A673 (cell line): ENCODE measurements at regions not wholly inside any gene's neighbourhood (a gene's known extent, or its start where the extent isn't known, plus 50 kb on each side); places are given as distances from the start of the nearest gene placed in this dataset.

Experiments
- BruUV-seq: library from RNA; stranded (reverse); fragments of 400-500 nt; replicated peaks from 2 replicates; lab custom pipeline; 2021; lab: Mats Ljungman, UMichigan
- CTCF ChIA-PET: fragments of 300-600 bp; sonication (Branson Sonifier 250); formaldehyde crosslinking; loops from one replicate; lab custom pipeline; 2022; ENCODE audit warnings: antibody characterized with exemption; lab: Charles Lee
- POLR2A ChIA-PET: fragments of 300-600 bp; sonication (Branson Sonifier 250); formaldehyde crosslinking; loops from one replicate; lab custom pipeline; 2022; ENCODE audit warnings: antibody characterized with exemption; ENCODE audit not compliant: low non-redundant PET; lab: Charles Lee
- DNase-seq: peaks from one replicate; pipeline ENCODE4 v3.0.0-alpha.2; 2015; ENCODE audit warnings: low spot score
- H3K27ac ChIP-seq: fragments of 200-600 bp; sonication (generic); 2 replicates; pipeline ENCODE4 v1.5.1; 2016; ENCODE audit warnings: mixed run types, low read depth, mild to moderate bottlenecking, mixed read lengths, antibody characterized with exemption, low read length; ENCODE audit not compliant: poor library complexity, severe bottlenecking
- H3K27me3 ChIP-seq: fragments of 200-600 bp; sonication (generic); replicated peaks from 2 replicates; pipeline ENCODE4 v1.6.1; 2017; ENCODE audit warnings: mixed run types, low read depth, mild to moderate bottlenecking, mixed read lengths, antibody characterized with exemption, low read length; ENCODE audit not compliant: insufficient read depth, poor library complexity
- H3K36me3 ChIP-seq: fragments of 200-600 bp; sonication (generic); 2 replicates; pipeline ENCODE4 v1.6.1; 2016; ENCODE audit warnings: mixed run types, mild to moderate bottlenecking, mixed read lengths, antibody characterized with exemption, low read length; ENCODE audit not compliant: insufficient read depth, poor library complexity, severe bottlenecking
- H3K4me1 ChIP-seq: fragments of 200-600 bp; sonication (generic); 2 replicates; pipeline ENCODE4 v1.6.1; 2017; ENCODE audit warnings: mixed run types, mild to moderate bottlenecking, mixed read lengths, antibody characterized with exemption, low read length; ENCODE audit not compliant: insufficient read depth, poor library complexity, severe bottlenecking
- H3K4me3 ChIP-seq: fragments of 200-600 bp; sonication (generic); 2 replicates; pipeline ENCODE4 v1.5.1; 2016; ENCODE audit warnings: low read depth, mixed run types, mild to moderate bottlenecking, mixed read lengths, low read length; ENCODE audit not compliant: poor library complexity, severe bottlenecking
- H3K9me3 ChIP-seq: fragments of 200-600 bp; sonication (generic); 2 replicates; pipeline ENCODE4 v1.6.1; 2016; ENCODE audit warnings: mixed run types, low read depth, mild to moderate bottlenecking, mixed read lengths, antibody characterized with exemption, low read length; ENCODE audit not compliant: poor library complexity, severe bottlenecking
- EZH2 ChIP-seq: fragments of 200-600 bp; sonication (generic); IDR thresholded peaks from 2 replicates; pipeline ENCODE4 v1.6.1; 2017; ENCODE audit warnings: borderline replicate concordance, low read depth, mild to moderate bottlenecking, mixed read lengths, antibody characterized with exemption, low read length; ENCODE audit not compliant: poor library complexity, severe bottlenecking
- intact Hi-C: fragments of 100-400 bp; cut with micrococcal nuclease; formaldehyde crosslinking; loops from one replicate; pipeline ENCODE4 v1.10.0; 2022; ENCODE audit not compliant: unreplicated experiment
- TF ChIP-seq, protein P1 (sequence below): fragments of 300-800, 200-600 bp; sonication (generic); conservative IDR thresholded peaks from 2 replicates; pipeline ENCODE4 v1.5.1; 2017; ENCODE audit warnings: low read depth, mild to moderate bottlenecking, antibody characterized with exemption, low read length, moderate library complexity, mixed read lengths

GRCh38 chr1:56215086-56215485 lies 364.3 kb downstream of the PLPP3 start:
- Histone ChIP-seq H3K36me3 (no peaks in the 10 kb centered on the region), H3K27ac (no peak overlapping the region), H3K9me3 (no peaks in the 10 kb centered on the region), H3K4me1 (no peaks in the 10 kb centered on the region), H3K4me3 (no peak overlapping the region), H3K27me3 (peaks cover 9% of the 10 kb centered on the region)
- ChIA-PET POLR2A (no interaction called here), CTCF (no interaction called here)
- BruUV-seq, result no TSS peak
- DNase-seq, result no peak
- TF ChIP-seq, protein P1, sequence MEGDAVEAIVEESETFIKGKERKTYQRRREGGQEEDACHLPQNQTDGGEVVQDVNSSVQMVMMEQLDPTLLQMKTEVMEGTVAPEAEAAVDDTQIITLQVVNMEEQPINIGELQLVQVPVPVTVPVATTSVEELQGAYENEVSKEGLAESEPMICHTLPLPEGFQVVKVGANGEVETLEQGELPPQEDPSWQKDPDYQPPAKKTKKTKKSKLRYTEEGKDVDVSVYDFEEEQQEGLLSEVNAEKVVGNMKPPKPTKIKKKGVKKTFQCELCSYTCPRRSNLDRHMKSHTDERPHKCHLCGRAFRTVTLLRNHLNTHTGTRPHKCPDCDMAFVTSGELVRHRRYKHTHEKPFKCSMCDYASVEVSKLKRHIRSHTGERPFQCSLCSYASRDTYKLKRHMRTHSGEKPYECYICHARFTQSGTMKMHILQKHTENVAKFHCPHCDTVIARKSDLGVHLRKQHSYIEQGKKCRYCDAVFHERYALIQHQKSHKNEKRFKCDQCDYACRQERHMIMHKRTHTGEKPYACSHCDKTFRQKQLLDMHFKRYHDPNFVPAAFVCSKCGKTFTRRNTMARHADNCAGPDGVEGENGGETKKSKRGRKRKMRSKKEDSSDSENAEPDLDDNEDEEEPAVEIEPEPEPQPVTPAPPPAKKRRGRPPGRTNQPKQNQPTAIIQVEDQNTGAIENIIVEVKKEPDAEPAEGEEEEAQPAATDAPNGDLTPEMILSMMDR, result no peak
- no peak for TF ChIP-seq EZH2
- intact Hi-C loops, result no loop called here

GRCh38 chr1:56213068-56213467 lies 366.3 kb downstream of the PLPP3 start:
- Histone ChIP-seq H3K27ac (no peak overlapping the region), H3K9me3 (no peaks in the 10 kb centered on the region), H3K36me3 (no peaks in the 10 kb centered on the region), H3K27me3 (peaks cover 9% of the 10 kb centered on the region), H3K4me1 (no peaks in the 10 kb centered on the region), H3K4me3 (no peak overlapping the region)
- TF ChIP-seq, protein P1, result no peak
- no peak for TF ChIP-seq EZH2
- DNase-seq, result no peak
- CTCF ChIA-PET, result no interaction called here
- no TSS peak for BruUV-seq
- POLR2A ChIA-PET, result no interaction called here
- intact Hi-C loops, result no loop called here

GRCh38 chr1:56212143-56212542 lies 367.2 kb downstream of the PLPP3 start:
- DNase-seq, result no peak
- peaks cover 9% of the 10 kb centered on the region for H3K27me3 ChIP-seq
- CTCF ChIA-PET, result no interaction called here

More at GRCh38 chr1:56212143-56212542, 367.2 kb downstream of the PLPP3 start:
- Histone ChIP-seq H3K36me3 (no peaks in the 10 kb centered on the region), H3K4me1 (no peaks in the 10 kb centered on the region), H3K4me3 (no peak overlapping the region), H3K9me3 (no peaks in the 10 kb centered on the region), H3K27ac (no peak overlapping the region)
- POLR2A ChIA-PET, result no interaction called here
- intact Hi-C loops, result no loop called here
- TF ChIP-seq, protein P1, result no peak
- TF ChIP-seq EZH2, result no peak
- no TSS peak for BruUV-seq
